HEK293 (cell line): ENCODE measurements at regions not wholly inside any gene's neighbourhood (a gene's known extent, or its start where the extent isn't known, plus 50 kb on each side); places are given as distances from the start of the nearest gene placed in this dataset.

Experiments used
- CTCF ChIA-PET: fragments of 350-600 bp; formaldehyde crosslinking; extraction: SDS; loops from one replicate; lab custom pipeline; 2021; ENCODE audit warnings: antibody characterized with exemption; lab: Yijun Ruan, JAX
- POLR2A ChIA-PET: fragments of 300-600 bp; formaldehyde crosslinking; extraction: SDS; loops from one replicate; lab custom pipeline; 2020; ENCODE audit warnings: antibody characterized with exemption, inconsistent platforms; lab: Yijun Ruan, JAX
- H3K27ac ChIP-seq: fragments of 200-500 bp; sonication (Bioruptor generic); 2 replicates; pipeline ENCODE4 v1.5.1; 2014; ENCODE audit warnings: low read depth, low read length, control low read depth, inconsistent platforms; ENCODE audit errors: extremely low read depth
- H3K36me3 ChIP-seq, 2 experiments: fragments of 200-500 bp in 1 of 2; sonication (Bioruptor generic) in 1 of 2; 1 replicate in 1 of 2; 2 replicates in 1 of 2; pipeline ENCODE4 v1.5.1; 2014 to 2017; ENCODE audit warnings: inconsistent platforms in 2 of 2, low read length in 2 of 2; ENCODE audit not compliant: control insufficient read depth in 2 of 2, insufficient read depth in 1 of 2
- H3K4me1 ChIP-seq: fragments of 200-500 bp; sonication (Bioruptor generic); 2 replicates; pipeline ENCODE4 v1.5.1; 2014; ENCODE audit warnings: mild to moderate bottlenecking, low read length, inconsistent platforms; ENCODE audit not compliant: control insufficient read depth, insufficient read depth
- H3K4me3 ChIP-seq: 2 replicates; pipeline ENCODE4 v1.5.1; 2011; ENCODE audit warnings: low read depth, mild to moderate bottlenecking, control low read depth, low read length, moderate library complexity
- H3K9me3 ChIP-seq: fragments of 200-500 bp; sonication (Bioruptor generic); 2 replicates; pipeline ENCODE4 v1.5.1; 2014; ENCODE audit warnings: low read depth, low read length, inconsistent platforms; ENCODE audit not compliant: control insufficient read depth, insufficient read depth
- EGR2 ChIP-seq: fragments of 450-650 bp; formaldehyde crosslinking; IDR thresholded peaks from 2 replicates; pipeline ENCODE4 v1.5.1; 2016; ENCODE audit warnings: low read depth, missing biosample characterization, missing genetic modification characterization
- GLI4 ChIP-seq: fragments of 450-650 bp; formaldehyde crosslinking; IDR thresholded peaks from 2 replicates; pipeline ENCODE4 v1.5.1; 2016; ENCODE audit warnings: missing biosample characterization, missing genetic modification characterization
- RBAK ChIP-seq: fragments of 450-650 bp; formaldehyde crosslinking; IDR thresholded peaks from 2 replicates; pipeline ENCODE4 v1.5.1; 2016; ENCODE audit warnings: missing biosample characterization, missing genetic modification characterization
- ZNF10 ChIP-seq: fragments of 450-650 bp; formaldehyde crosslinking; IDR thresholded peaks from 2 replicates; pipeline ENCODE4 v1.5.1; 2017; ENCODE audit warnings: missing biosample characterization, missing genetic modification characterization
- ZNF140 ChIP-seq: fragments of 450-650 bp; formaldehyde crosslinking; IDR thresholded peaks from 2 replicates; pipeline ENCODE4 v1.5.1; 2016; ENCODE audit warnings: missing biosample characterization, missing genetic modification characterization
- ZNF292 ChIP-seq: fragments of 450-650 bp; formaldehyde crosslinking; IDR thresholded peaks from 2 replicates; pipeline ENCODE4 v1.5.1; 2016; ENCODE audit warnings: low read depth, missing biosample characterization, missing genetic modification characterization, borderline replicate concordance
- ZNF302 ChIP-seq: fragments of 450-650 bp; formaldehyde crosslinking; IDR thresholded peaks from 2 replicates; pipeline ENCODE4 v1.5.1; 2016; ENCODE audit warnings: missing biosample characterization, missing genetic modification characterization, low read depth
- ZNF311 ChIP-seq: fragments of 450-650 bp; formaldehyde crosslinking; IDR thresholded peaks from 2 replicates; pipeline ENCODE4 v1.5.1; 2017; ENCODE audit warnings: missing biosample characterization, missing genetic modification characterization, borderline replicate concordance
- ZNF426 ChIP-seq: fragments of 450-650 bp; formaldehyde crosslinking; IDR thresholded peaks from 2 replicates; pipeline ENCODE4 v1.5.1; 2017; ENCODE audit warnings: missing biosample characterization, missing genetic modification characterization, mild to moderate bottlenecking, inconsistent platforms, moderate library complexity
- TF ChIP-seq, protein P1 (sequence below): fragments of 450-650 bp; formaldehyde crosslinking; IDR thresholded peaks from 2 replicates; pipeline ENCODE4 v1.5.1; 2017; ENCODE audit warnings: missing biosample characterization, missing genetic modification characterization
- TF ChIP-seq, protein P2 (sequence below): sonication (generic); formaldehyde crosslinking; IDR thresholded peaks from 2 replicates; pipeline ENCODE4 v1.8.1; 2022; ENCODE audit warnings: mild to moderate bottlenecking, moderate library complexity, missing genetic modification reagents
- TF ChIP-seq, protein P3 (sequence below): fragments of 450-650 bp; formaldehyde crosslinking; IDR thresholded peaks from 2 replicates; pipeline ENCODE4 v1.5.1; 2016; ENCODE audit warnings: missing biosample characterization, missing genetic modification characterization
- TF ChIP-seq, protein P4 (sequence below): fragments of 450-650 bp; formaldehyde crosslinking; IDR thresholded peaks from 2 replicates; pipeline ENCODE4 v1.5.1; 2016; ENCODE audit warnings: missing biosample characterization, missing genetic modification characterization, low read depth
- TF ChIP-seq, protein P5 (sequence below): fragments of 450-650 bp; formaldehyde crosslinking; IDR thresholded peaks from 2 replicates; pipeline ENCODE4 v1.5.1; 2016; ENCODE audit warnings: missing biosample characterization, missing genetic modification characterization
- TF ChIP-seq, protein P6 (sequence below): fragments of 450-650 bp; IDR thresholded peaks from 2 replicates; pipeline ENCODE4 v1.5.1; 2018; ENCODE audit warnings: missing biosample characterization, mild to moderate bottlenecking, missing genetic modification characterization
- TF ChIP-seq, protein P7 (sequence below): fragments of 450-650 bp; formaldehyde crosslinking; IDR thresholded peaks from 2 replicates; pipeline ENCODE4 v1.5.1; 2016; ENCODE audit warnings: missing biosample characterization, missing genetic modification characterization, borderline replicate concordance

DNA sequence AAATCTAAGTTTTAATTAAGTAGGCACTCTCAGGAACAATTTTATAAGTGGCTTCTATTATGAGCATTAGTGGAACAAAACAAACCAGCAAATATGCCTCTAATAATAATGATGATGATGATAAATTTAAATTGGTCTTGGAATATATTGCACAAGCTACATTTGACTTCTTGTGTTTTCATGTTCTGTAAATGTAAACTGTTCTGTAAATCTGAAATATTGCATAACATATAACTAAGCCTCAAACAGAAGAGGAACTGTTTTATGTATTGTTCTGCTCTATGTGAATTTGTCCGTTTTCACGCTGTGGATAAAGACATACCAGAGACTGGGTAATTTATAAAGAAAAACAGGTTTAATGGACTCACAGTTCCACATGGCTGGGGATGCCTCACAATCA, 625.2 kb upstream of the CELF2 start:
- Histone ChIP-seq H3K36me3 (no peaks in the 10 kb centered on the region), H3K9me3 (no peaks in the 10 kb centered on the region), H3K4me1 (no peaks in the 10 kb centered on the region), H3K4me3 (no peak overlapping the region), H3K27ac (no peak overlapping the region)
- no peak for TF ChIP-seq ZNF311 (tag by site-specific recombination)
- TF ChIP-seq, protein P1, sequence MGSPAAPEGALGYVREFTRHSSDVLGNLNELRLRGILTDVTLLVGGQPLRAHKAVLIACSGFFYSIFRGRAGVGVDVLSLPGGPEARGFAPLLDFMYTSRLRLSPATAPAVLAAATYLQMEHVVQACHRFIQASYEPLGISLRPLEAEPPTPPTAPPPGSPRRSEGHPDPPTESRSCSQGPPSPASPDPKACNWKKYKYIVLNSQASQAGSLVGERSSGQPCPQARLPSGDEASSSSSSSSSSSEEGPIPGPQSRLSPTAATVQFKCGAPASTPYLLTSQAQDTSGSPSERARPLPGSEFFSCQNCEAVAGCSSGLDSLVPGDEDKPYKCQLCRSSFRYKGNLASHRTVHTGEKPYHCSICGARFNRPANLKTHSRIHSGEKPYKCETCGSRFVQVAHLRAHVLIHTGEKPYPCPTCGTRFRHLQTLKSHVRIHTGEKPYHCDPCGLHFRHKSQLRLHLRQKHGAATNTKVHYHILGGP (tag by site-specific recombination): no peak
- TF ChIP-seq, protein P2, sequence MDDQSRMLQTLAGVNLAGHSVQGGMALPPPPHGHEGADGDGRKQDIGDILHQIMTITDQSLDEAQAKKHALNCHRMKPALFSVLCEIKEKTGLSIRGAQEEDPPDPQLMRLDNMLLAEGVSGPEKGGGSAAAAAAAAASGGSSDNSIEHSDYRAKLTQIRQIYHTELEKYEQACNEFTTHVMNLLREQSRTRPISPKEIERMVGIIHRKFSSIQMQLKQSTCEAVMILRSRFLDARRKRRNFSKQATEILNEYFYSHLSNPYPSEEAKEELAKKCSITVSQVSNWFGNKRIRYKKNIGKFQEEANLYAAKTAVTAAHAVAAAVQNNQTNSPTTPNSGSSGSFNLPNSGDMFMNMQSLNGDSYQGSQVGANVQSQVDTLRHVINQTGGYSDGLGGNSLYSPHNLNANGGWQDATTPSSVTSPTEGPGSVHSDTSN (CRISPR knock-in tag): no peak
- CTCF ChIA-PET: no interaction called here
- POLR2A ChIA-PET: no interaction called here

DNA sequence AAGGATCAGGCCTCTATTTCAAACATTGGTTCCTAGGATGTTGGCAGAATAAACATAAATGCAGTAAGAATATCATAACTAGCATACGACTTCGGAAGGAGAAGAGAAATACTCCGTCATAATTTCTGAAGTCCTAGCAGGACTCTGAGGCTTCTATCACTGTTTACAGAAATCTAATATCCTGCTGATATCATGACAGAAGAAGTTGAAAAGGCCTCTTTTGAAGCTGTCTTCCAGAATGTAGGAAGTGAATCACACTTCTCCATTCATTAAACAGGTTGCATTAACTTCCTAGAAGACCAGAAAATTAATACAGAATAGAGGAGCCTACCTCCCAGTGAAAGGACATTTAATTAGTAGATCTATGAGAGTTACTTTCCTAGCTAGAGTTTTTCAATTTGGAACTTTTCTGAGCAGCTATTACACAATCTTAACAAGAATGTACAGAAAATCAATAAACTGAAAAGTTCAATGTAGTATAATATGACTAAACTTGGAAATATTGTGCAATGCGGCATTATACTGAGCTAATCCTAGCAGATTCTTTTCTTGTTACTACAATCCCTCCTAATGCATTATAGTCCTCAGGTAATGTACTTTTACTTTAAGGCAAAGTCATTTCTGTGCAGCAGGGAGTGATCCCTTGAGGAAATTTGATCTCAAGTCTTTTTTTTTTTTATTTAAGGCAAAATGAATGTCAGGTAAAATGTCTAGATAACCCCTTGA, 622.6 kb upstream of the CELF2 start:
- Histone ChIP-seq H3K9me3 (no peaks in the 10 kb centered on the region), H3K27ac (no peak overlapping the region), H3K36me3 (no peaks in the 10 kb centered on the region), H3K4me3 (no peak overlapping the region), H3K4me1 (no peaks in the 10 kb centered on the region)
- ChIA-PET CTCF (no interaction called here), POLR2A (no interaction called here)
- TF ChIP-seq ZNF10 (tag by site-specific recombination) (no peak), ZNF426 (tag by site-specific recombination) (no peak), EGR2 (no peak)

DNA sequence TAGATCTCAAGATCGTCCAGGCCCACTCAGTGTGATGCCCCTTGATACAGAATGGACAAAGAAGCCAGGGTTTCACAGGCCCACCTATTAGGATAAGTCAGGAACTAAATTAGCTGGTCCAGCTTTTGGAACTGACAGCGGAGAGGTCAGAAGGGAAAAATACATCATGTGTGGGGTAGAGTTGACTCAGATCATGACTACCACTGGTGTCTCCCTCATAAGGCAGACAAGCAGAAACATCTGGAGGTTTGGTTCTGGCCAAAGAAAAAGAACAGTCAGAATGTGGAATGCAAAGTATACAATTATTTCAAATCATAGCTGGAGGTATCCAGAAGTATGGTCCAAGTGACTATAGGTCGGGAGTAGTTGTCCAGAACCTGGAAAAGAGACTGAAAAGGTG, 621.1 kb upstream of the CELF2 start:
- H3K4me3 ChIP-seq: no peak overlapping the region
- TF ChIP-seq RBAK (tag by site-specific recombination) (no peak), GLI4 (tag by site-specific recombination) (no peak), ZNF140 (tag by site-specific recombination) (no peak), ZNF292 (no peak), ZNF302 (tag by site-specific recombination) (no peak)
- TF ChIP-seq, protein P3, sequence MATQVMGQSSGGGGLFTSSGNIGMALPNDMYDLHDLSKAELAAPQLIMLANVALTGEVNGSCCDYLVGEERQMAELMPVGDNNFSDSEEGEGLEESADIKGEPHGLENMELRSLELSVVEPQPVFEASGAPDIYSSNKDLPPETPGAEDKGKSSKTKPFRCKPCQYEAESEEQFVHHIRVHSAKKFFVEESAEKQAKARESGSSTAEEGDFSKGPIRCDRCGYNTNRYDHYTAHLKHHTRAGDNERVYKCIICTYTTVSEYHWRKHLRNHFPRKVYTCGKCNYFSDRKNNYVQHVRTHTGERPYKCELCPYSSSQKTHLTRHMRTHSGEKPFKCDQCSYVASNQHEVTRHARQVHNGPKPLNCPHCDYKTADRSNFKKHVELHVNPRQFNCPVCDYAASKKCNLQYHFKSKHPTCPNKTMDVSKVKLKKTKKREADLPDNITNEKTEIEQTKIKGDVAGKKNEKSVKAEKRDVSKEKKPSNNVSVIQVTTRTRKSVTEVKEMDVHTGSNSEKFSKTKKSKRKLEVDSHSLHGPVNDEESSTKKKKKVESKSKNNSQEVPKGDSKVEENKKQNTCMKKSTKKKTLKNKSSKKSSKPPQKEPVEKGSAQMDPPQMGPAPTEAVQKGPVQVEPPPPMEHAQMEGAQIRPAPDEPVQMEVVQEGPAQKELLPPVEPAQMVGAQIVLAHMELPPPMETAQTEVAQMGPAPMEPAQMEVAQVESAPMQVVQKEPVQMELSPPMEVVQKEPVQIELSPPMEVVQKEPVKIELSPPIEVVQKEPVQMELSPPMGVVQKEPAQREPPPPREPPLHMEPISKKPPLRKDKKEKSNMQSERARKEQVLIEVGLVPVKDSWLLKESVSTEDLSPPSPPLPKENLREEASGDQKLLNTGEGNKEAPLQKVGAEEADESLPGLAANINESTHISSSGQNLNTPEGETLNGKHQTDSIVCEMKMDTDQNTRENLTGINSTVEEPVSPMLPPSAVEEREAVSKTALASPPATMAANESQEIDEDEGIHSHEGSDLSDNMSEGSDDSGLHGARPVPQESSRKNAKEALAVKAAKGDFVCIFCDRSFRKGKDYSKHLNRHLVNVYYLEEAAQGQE (tag by site-specific recombination): no peak
- TF ChIP-seq, protein P4, sequence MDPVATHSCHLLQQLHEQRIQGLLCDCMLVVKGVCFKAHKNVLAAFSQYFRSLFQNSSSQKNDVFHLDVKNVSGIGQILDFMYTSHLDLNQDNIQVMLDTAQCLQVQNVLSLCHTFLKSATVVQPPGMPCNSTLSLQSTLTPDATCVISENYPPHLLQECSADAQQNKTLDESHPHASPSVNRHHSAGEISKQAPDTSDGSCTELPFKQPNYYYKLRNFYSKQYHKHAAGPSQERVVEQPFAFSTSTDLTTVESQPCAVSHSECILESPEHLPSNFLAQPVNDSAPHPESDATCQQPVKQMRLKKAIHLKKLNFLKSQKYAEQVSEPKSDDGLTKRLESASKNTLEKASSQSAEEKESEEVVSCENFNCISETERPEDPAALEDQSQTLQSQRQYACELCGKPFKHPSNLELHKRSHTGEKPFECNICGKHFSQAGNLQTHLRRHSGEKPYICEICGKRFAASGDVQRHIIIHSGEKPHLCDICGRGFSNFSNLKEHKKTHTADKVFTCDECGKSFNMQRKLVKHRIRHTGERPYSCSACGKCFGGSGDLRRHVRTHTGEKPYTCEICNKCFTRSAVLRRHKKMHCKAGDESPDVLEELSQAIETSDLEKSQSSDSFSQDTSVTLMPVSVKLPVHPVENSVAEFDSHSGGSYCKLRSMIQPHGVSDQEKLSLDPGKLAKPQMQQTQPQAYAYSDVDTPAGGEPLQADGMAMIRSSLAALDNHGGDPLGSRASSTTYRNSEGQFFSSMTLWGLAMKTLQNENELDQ (tag by site-specific recombination): no peak
- TF ChIP-seq, protein P5, sequence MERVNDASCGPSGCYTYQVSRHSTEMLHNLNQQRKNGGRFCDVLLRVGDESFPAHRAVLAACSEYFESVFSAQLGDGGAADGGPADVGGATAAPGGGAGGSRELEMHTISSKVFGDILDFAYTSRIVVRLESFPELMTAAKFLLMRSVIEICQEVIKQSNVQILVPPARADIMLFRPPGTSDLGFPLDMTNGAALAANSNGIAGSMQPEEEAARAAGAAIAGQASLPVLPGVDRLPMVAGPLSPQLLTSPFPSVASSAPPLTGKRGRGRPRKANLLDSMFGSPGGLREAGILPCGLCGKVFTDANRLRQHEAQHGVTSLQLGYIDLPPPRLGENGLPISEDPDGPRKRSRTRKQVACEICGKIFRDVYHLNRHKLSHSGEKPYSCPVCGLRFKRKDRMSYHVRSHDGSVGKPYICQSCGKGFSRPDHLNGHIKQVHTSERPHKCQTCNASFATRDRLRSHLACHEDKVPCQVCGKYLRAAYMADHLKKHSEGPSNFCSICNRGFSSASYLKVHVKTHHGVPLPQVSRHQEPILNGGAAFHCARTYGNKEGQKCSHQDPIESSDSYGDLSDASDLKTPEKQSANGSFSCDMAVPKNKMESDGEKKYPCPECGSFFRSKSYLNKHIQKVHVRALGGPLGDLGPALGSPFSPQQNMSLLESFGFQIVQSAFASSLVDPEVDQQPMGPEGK (tag by site-specific recombination): no peak
- TF ChIP-seq, protein P6, sequence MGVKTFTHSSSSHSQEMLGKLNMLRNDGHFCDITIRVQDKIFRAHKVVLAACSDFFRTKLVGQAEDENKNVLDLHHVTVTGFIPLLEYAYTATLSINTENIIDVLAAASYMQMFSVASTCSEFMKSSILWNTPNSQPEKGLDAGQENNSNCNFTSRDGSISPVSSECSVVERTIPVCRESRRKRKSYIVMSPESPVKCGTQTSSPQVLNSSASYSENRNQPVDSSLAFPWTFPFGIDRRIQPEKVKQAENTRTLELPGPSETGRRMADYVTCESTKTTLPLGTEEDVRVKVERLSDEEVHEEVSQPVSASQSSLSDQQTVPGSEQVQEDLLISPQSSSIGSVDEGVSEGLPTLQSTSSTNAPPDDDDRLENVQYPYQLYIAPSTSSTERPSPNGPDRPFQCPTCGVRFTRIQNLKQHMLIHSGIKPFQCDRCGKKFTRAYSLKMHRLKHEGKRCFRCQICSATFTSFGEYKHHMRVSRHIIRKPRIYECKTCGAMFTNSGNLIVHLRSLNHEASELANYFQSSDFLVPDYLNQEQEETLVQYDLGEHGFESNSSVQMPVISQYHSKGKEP: no peak
- TF ChIP-seq, protein P7, sequence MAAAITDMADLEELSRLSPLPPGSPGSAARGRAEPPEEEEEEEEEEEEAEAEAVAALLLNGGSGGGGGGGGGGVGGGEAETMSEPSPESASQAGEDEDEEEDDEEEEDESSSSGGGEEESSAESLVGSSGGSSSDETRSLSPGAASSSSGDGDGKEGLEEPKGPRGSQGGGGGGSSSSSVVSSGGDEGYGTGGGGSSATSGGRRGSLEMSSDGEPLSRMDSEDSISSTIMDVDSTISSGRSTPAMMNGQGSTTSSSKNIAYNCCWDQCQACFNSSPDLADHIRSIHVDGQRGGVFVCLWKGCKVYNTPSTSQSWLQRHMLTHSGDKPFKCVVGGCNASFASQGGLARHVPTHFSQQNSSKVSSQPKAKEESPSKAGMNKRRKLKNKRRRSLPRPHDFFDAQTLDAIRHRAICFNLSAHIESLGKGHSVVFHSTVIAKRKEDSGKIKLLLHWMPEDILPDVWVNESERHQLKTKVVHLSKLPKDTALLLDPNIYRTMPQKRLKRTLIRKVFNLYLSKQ (tag by site-specific recombination): no peak
- TF ChIP-seq, all 188 proteins: peak for 0
- Histone ChIP-seq H3K9me3 (no peaks in the 10 kb centered on the region), H3K36me3 (no peaks in the 10 kb centered on the region), H3K4me1 (no peaks in the 10 kb centered on the region), H3K27ac (no peak overlapping the region)
- ChIA-PET POLR2A (no interaction called here), CTCF (no interaction called here)
